ENCODE measurements at regions not wholly inside any gene's neighbourhood (a gene's known extent, or its start where the extent isn't known, plus 50 kb on each side); places are given as distances from the start of the nearest gene placed in this dataset.

- Histone ChIP-seq H3K4me3 (no peak overlapping the region), H3K9me3 (no peaks in the 10 kb centered on the region), H3K36me3 (no peaks in the 10 kb centered on the region), H3K4me1 (peaks cover under 1% of the 10 kb centered on the region), H3K27me3 (no peaks in the 10 kb centered on the region), H3K27ac (no peak overlapping the region)
- DNase-seq (ENCODE audit: extremely low spot score in 2 of 2): no peak
- intact Hi-C loops (cut with DNase I): no loop called here
- TF ChIP-seq POLR2A (IDR thresholded peaks at IDR 0.05): no peak
Observed at GRCh38 chr6:163717106-163717764, 302.7 kb downstream of the QKI start.

GRCh38 chr6:163716690-163717089 lies 302.2 kb downstream of the QKI start:
- Histone ChIP-seq H3K4me3 (no peak overlapping the region), H3K27ac (no peak overlapping the region), H3K27me3 (no peaks in the 10 kb centered on the region)

DNA sequence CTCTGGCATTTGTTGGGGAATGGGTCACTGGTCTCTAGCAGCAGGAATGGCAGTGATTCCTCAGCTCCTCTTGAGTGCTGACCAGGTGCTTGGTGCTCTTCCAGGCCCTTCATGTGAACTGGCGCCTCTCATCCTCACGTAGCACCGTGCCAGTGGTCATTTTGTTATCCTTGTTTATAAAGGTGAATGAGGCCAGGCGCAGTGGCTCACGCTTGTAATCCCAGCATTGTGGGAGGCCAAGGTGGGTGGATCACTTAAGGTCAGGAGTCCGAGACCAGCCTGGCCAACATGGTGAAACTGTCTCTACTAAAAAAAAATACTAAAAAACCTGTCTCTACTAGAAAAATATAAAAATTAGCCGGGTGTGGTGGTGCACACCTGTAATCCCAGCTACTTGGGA lies 301.3 kb downstream of the QKI start:
- H3K27me3 ChIP-seq: no peaks in the 10 kb centered on the region
- TF ChIP-seq, protein P1, sequence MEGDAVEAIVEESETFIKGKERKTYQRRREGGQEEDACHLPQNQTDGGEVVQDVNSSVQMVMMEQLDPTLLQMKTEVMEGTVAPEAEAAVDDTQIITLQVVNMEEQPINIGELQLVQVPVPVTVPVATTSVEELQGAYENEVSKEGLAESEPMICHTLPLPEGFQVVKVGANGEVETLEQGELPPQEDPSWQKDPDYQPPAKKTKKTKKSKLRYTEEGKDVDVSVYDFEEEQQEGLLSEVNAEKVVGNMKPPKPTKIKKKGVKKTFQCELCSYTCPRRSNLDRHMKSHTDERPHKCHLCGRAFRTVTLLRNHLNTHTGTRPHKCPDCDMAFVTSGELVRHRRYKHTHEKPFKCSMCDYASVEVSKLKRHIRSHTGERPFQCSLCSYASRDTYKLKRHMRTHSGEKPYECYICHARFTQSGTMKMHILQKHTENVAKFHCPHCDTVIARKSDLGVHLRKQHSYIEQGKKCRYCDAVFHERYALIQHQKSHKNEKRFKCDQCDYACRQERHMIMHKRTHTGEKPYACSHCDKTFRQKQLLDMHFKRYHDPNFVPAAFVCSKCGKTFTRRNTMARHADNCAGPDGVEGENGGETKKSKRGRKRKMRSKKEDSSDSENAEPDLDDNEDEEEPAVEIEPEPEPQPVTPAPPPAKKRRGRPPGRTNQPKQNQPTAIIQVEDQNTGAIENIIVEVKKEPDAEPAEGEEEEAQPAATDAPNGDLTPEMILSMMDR (IDR thresholded peaks at IDR 0.05): no peak
- TF ChIP-seq POLR2A (IDR thresholded peaks at IDR 0.05) (no peak), POLR2AphosphoS5 (IDR thresholded peaks at IDR 0.05; ENCODE audit: insufficient read depth in 1 of 2, low read depth in 1 of 2) (no peak)
- H3K4me3 ChIP-seq: no peak overlapping the region
- no peaks in the 10 kb centered on the region for H3K9me3 ChIP-seq
- intact Hi-C loops (cut with DNase I): no loop called here
- no peaks in the 10 kb centered on the region for H3K36me3 ChIP-seq
- no peak overlapping the region for H3K27ac ChIP-seq
- no peak for DNase-seq (ENCODE audit: extremely low spot score in 2 of 2)
- peaks cover 15% of the 10 kb centered on the region for H3K4me1 ChIP-seq

More at GRCh38 chr6:163716690-163717089, 302.2 kb downstream of the QKI start:
- no peaks in the 10 kb centered on the region for H3K36me3 ChIP-seq
- H3K9me3 ChIP-seq: no peaks in the 10 kb centered on the region
- TF ChIP-seq, protein P1 (IDR thresholded peaks at IDR 0.05): no peak
- TF ChIP-seq POLR2A (IDR thresholded peaks at IDR 0.05) (no peak), POLR2AphosphoS5 (IDR thresholded peaks at IDR 0.05; ENCODE audit: insufficient read depth in 1 of 2, low read depth in 1 of 2) (no peak)
- peaks cover 6% of the 10 kb centered on the region for H3K4me1 ChIP-seq
- intact Hi-C loops (cut with DNase I): no loop called here
- DNase-seq (ENCODE audit: extremely low spot score in 2 of 2): no peak

DNA sequence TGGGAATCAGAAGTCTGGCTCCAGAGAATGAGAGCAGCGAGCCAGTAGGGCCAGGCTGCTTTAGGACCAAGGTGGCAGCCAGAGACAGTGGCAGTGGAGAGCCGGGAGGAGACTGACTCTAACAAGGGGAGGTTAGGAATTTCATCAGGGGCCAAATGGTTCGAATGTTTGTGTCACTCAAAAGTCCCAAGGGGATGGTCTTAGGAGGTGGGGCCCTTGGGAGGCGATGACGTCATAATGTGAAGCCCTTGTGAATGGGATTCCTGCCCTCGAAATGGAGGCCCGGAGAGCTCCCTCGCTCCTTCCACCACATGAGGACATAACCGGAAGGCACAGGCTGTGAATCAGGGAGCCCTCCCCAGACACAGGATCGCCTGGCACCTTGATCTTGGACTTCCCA lies 299.7 kb downstream of the QKI start:
- TF ChIP-seq POLR2A (IDR thresholded peaks at IDR 0.05) (no peak), POLR2AphosphoS5 (IDR thresholded peaks at IDR 0.05; ENCODE audit: insufficient read depth in 1 of 2, low read depth in 1 of 2) (no peak)
- TF ChIP-seq, protein P1 (IDR thresholded peaks at IDR 0.05): no peak
- Histone ChIP-seq H3K9me3 (no peaks in the 10 kb centered on the region), H3K27ac (no peak overlapping the region), H3K4me1 (peaks cover 30% of the 10 kb centered on the region), H3K36me3 (no peaks in the 10 kb centered on the region), H3K27me3 (no peaks in the 10 kb centered on the region), H3K4me3 (no peak overlapping the region)
- DNase-seq (ENCODE audit: extremely low spot score in 2 of 2): no peak
- intact Hi-C loops (cut with DNase I): no loop called here

DNA sequence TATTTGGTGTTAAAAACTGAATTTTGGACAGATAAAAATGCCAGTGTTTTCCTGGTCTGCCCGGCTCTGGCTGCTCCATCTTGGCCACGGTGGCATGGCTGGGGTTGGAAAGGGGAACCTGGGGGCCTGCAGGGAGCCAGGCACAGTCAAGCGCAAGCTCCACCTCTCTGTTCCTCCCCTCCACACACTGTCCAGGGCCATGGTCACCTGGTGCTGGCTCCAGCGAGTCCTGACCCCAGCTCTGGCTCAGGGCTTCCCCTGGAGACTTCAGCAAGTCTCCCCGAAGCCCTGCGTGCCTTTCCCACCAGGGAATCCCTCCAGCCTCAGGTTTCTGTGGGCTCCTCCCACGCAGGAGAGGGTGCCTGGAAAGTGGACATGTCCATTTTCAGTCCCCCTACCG lies 298.5 kb downstream of the QKI start:
- intact Hi-C loops (cut with DNase I): no loop called here
- H3K4me3 ChIP-seq: no peak overlapping the region
- H3K9me3 ChIP-seq: no peaks in the 10 kb centered on the region
- H3K27me3 ChIP-seq: no peaks in the 10 kb centered on the region
- no peak for DNase-seq (ENCODE audit: extremely low spot score in 2 of 2)
- H3K27ac ChIP-seq: peak overlapping the region; percentile 62
- TF ChIP-seq, protein P1 (IDR thresholded peaks at IDR 0.05): no peak
- peaks cover 32% of the 10 kb centered on the region for H3K4me1 ChIP-seq
- no peaks in the 10 kb centered on the region for H3K36me3 ChIP-seq
